Lower leg skin (tissue), 3 donors: ENCODE measurements at regions not wholly inside any gene's neighbourhood (a gene's known extent, or its start where the extent isn't known, plus 50 kb on each side); places are given as distances from the start of the nearest gene placed in this dataset.

ENCODE experiments used
- POLR2A ChIP-seq, 2 donors: fragments of 450-650 bp; IDR thresholded peaks; one replicate each; pipeline ENCODE4 v1.6.1; 2016 to 2017; ENCODE audit warnings: antibody characterized with exemption in 2 of 2, mild to moderate bottlenecking in 1 of 2, moderate library complexity in 1 of 2
- TF ChIP-seq, protein P1 (sequence below), 3 donors: fragments of 450-650 bp; IDR thresholded peaks; one replicate each; pipeline ENCODE4 v1.5.1; 2016; ENCODE audit warnings: antibody characterized with exemption in 3 of 3, mild to moderate bottlenecking in 3 of 3, moderate library complexity in 2 of 3

DNA sequence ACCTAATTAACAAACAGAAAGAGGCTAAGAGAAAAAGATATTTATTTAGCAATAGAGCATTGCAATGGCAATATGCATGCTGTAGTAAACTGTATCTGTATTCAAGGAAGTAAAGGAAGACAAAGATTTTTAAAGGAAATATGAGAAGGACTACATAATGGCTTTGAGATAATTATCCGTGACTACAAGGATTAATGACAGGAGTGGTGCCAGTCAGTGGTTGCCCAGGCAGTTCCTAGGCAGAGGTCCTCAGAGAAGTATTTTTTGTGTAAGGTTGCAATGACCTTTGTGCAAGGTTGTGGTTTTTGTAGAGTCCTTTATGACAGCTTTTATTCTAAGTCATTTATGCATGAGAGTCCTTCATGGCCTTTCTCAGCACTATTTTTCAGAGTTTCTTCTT, 711.1 kb upstream of the CHRM3 start:
- TF ChIP-seq, protein P1, sequence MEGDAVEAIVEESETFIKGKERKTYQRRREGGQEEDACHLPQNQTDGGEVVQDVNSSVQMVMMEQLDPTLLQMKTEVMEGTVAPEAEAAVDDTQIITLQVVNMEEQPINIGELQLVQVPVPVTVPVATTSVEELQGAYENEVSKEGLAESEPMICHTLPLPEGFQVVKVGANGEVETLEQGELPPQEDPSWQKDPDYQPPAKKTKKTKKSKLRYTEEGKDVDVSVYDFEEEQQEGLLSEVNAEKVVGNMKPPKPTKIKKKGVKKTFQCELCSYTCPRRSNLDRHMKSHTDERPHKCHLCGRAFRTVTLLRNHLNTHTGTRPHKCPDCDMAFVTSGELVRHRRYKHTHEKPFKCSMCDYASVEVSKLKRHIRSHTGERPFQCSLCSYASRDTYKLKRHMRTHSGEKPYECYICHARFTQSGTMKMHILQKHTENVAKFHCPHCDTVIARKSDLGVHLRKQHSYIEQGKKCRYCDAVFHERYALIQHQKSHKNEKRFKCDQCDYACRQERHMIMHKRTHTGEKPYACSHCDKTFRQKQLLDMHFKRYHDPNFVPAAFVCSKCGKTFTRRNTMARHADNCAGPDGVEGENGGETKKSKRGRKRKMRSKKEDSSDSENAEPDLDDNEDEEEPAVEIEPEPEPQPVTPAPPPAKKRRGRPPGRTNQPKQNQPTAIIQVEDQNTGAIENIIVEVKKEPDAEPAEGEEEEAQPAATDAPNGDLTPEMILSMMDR (IDR thresholded peaks at IDR 0.05) = no peak
- TF ChIP-seq POLR2A (IDR thresholded peaks at IDR 0.05) = no peak
